Stimulated activated CD4-positive, alpha-beta T cell treated with anti-CD3 and anti-CD28 coated beads, Interleukin-4, amount 100 ng/mL, for 1 hour (primary cell): ENCODE measurements at regions not wholly inside any gene's neighbourhood (a gene's known extent, or its start where the extent isn't known, plus 50 kb on each side); places are given as distances from the start of the nearest gene placed in this dataset.
"Not testable (repeated sequence)": the region's sequence is repeated elsewhere in the genome, so short reads cannot be mapped to it uniquely, and the experiment has no call there.

Source experiments
- DNase-seq: peaks from one replicate; pipeline ENCODE4 v3.0.0-alpha.2; 2020

DNA sequence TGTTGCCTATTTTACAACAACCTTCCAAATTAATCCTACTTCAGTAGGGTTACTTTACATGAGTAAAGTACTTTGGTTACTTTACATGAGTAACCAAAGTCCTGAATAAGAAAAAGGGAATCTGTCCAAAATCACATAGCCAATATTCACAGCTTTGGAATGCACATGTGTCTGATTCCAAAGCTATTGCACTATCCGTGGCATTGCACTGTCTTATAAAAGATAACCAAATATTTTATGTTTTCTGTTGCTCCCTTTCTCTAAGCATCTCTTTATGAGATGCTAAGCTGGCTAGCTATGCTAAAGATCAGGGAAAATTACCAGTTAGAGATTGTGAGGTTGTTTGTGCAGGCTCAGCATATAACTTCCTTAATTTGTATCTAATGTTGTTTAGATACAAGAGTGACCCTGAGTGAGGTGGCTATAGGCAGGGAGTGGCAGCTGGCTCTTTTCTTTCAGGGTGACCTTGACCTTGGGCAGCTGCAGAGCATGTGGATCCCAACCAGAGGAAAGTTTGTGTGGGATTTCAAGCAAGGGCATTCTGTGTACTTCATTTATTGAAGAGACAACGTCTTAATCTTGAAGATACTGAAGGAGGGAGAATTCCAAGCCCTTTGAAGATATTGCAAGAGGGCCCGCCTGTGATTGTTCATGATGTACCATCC is 366.1 kb upstream of the ANKRD30A start:
- no peak for DNase-seq

DNA sequence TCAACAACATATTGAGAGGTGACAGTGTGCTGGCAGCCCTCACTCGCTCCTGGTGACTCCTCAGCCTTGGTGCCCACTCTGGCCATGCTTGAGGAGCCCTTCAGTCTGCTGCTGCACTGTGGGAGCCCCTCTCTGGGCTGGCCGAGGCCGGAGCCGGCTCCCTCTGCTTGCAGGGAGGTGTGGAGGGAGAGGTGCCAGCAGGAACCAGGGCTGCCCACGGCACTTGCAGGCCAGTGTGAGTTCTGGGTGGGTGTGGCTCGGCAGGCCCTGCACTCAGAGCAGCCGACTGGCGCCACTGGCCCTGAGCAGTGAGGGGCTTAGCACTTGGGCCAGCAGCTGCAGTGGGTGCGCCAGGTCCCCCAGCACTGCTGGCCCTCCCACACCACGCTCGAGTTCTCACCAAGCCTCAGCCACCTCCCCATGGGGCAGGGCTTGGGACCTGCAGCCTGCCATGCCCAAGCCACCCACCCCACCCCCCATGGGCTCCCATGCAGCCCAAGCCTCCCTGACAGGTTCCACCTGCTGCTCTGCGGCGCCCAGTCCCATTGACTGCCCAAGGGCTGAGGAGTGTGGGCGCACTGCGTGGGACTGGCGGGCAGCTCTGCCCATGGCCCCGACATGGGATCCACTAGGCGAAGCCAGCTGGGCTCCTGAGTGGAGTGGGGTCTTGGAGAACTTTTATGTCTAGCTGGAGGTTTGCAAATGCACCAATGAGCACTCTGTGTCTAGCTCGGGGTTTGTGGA is 377.1 kb upstream of the ANKRD30A start:
- DNase-seq: no peak

DNA sequence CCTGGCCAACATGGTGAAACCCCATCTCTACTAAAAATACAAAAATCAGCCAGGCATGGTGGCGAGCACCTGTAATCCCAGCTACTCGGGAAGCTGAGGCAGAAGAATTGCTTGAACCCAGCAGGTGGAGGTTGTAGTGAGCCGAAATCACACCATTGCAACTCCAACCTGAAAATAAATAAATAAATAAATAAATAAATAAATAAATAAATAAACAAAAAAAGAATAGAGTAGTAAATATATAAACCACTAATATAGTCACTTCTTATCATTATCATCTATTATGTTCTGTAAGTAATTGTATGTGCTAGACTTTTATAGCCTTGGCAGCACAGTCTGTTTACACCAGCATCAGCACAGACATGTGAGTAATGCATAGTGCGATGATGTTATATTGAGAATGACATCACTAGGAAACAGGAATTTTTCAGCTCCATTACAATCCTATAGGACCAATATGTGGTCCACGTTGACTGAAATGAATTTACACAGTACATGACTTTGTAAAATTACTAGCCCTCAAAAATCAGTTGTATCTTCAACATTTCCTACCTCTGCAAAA is 385.4 kb upstream of the ANKRD30A start:
- no peak for DNase-seq

DNA sequence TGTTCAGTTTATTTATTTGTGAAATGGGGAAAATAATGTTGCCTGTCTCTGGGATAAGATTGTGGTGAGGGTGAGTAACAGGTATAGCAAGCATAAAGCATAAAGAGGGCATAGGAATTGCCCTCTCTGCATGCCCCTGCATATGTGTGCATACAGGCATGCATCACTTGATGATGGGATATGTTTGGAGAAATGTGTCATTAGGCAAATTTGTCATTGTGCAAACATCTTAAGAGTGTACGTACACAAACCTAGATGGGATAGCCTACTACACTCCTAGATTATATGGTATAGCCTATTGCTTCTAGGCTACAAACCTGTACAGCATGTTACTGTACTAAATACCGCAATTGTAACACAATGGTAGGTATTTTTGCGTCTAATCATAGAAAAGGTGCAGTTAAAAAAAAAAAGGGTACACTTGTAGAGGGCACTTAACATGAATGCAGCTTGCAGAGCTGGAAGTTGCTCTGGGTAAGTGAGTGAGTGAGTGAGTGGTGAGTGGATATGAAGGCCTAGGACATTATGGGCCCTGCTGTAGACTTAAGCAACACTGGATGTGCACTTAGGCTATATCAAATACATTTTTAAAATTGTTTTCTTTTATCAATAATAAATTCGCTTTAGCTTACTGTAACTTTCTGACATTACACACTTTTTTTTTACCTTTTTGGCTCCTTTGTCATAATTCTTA is 386.5 kb upstream of the ANKRD30A start:
- DNase-seq: no peak

DNA sequence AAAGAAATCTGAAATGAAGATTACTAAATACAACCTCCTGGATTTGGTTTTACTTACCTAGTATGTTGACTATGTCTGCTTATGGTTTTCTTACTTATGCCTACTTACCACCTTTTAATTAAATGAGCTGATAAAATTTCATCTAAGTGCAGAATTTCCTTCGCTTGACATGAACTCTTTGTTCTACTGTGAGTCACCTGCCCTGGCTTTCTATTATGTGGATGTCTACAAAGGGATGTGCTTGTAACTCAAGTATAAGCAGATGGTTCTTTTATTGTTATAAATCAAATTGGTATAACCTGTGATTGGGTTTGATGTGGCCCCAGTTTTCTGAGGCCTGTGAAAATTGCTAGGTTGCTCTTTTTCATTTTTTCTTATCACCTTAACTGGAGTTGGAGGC is 389.1 kb upstream of the ANKRD30A start:
- DNase-seq: no peak

DNA sequence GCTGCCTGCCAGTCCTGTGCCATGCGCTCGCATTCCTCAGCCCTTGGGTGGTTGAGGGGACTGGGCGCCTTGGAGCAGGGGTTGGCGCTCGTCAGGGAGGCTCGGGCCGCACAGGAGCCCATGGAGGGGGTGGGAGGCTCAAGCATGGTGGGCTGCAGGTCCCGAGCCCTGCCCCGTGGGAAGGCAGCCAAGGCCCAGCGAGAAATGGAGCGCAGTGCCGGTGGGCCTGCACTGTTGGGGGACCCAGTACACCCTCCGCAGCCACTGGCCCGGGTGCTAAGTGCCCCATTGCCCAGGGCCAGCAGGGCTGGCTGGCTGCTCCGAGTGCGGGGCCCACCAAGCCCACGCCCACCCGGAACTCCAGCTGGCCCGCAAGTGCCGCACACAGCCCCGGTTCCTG is 390.8 kb upstream of the ANKRD30A start:
- DNase-seq: not testable (repeated sequence)

DNA sequence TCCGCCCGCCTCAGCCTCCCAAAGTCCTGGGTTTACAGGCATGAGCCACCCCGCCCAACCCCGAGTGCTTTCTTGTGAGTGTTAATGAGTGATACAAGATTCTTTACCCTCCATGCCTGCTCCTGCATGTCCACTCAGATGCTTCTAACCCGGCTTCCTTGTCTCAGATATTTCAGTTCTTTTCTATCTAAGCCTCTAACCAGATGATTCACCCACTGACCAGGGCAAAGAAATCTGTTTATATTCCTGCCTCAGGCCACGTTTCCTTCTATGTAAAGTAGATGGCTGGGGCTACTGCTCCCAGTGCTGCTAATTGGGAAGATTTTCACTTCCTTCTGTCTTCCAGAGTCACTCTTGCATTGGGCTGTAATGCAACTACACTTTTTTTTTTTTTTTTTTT is 395.1 kb upstream of the ANKRD30A start:
- DNase-seq: no peak

DNA sequence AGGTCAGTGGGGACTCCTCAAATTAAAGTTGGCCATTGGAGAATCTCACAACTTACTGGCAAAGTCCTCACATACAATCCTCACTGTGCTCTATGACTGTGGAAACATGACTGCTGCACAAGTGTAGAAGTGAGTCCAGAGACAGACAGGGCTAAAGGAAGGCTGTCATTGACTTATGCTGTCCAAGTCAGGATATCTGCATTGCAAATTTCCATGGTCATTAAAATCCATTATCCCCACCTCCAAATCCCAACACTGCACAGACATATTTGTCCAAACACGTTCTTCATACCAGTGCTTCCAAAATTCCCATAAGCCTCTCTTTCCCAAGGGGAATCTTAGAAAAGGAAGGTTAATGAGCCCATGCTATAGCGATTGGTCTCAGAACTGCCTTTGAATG is 396.8 kb upstream of the ANKRD30A start:
- DNase-seq: no peak

DNA sequence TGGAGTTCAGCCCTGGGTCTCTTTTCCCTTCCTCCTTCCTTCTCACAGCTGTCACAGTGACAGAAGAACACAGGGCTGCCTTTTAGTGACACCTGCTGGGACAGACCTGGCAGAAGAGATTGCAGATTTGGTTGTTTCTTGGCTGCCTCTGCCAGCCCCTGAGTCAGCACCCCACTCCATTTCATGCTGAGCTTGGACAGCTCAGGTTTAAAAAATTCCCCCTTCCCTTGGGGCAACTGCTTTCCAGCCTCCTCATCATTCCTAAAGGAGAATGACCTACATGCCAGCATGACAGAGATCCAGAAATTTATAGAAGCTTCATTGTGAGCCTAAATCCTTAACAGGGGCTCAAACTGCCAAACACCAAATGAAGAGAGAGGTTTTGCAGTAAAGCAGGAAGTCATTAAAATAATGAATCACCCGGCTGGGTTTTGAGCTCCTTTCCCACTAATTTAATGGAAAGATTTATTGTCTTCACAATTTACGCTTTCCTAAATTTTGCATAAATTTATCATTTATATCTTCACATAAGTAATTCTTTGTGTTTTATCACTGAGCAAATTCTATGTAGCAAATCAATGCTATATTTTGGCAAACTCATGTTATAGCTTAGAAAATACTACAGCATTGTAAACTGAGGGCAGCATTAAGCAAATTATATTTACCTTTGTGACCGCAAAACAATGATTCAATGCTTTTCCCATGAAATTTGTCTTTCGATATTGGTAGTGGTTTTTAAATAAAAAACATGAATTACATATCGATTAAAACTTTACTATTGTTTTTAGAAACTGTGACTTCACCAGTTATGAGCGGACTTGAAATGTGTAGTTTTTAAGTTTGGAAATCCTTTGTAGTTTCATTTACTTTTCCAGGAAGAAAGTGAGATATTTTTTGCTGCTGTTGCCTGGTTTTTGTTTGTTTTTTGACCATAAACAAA is 399.5 kb upstream of the ANKRD30A start:
- DNase-seq: no peak

DNA sequence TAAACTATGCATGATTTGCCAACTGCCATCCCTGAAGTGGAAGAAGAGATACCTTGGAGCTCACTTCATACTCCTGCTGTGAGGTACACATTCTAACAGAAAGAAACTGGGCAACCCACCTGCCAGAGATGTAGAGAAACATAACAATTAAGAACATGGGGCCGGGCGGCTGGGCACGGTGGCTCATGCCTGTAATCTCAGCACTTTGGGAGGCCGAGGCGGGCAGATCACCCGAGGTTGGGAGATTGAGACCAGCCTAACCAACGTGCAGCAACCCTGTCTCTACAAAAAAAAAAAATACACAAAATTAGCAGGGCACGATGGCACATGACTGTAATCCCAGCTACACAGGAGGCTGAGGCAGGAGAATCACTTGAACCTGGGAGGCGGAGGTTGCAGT is 402.6 kb upstream of the ANKRD30A start:
- DNase-seq: no peak

DNA sequence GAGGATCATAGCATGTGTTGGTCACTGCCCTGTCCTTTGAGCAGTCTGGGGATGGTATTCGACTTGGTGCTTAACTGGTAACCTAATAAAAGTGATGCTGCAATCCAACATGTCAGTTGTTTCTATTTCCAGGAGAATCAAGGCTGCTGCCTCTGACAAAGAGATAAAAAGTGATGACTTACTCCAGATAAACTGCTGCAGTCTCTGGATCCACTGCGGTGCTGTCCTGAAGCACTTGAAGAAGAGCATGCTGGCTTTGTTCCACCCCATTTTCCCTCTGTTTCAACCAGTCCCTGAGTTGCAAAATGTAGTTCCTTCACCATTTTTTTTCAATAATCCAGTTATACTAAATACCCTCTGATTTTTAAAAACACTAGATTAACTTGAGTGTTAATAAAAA is 403.5 kb upstream of the ANKRD30A start:
- DNase-seq: no peak

DNA sequence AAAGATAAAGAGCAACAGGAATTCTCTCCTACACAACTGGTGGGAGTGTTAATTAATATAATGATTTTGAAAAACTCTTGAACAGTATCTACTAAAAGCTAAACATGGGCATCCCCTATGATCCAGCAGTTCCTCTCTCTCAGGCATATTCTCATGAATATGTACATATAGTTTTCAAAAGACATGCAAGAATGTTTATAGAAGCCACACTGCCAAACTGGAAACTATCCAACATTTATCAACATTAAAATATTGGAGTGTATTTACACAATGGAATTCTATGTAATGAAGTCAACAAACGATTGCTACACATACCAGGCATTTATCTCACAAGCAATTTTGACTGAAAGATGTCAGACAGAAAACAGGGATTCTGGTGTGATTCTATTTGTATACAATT is 404.5 kb upstream of the ANKRD30A start:
- DNase-seq: no peak

DNA sequence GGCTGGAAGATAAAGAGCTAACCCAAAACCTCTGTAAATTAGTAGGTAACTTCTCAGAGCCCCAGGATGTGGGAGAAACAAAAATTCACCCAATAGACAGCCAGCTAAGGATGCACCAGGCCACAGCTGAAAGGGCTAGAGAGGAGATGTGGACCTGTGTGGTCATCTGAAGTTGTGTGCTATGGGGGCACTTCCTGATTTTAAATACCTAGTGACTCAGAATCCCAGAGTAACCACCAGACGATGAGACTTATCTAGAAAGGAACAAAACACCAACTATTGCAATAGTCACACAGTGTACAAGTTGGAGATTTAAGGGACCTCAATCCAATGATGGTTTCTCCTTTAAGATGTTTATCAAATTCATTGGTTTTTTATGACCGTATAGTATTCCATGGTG is 408.3 kb upstream of the ANKRD30A start:
- DNase-seq: no peak

DNA sequence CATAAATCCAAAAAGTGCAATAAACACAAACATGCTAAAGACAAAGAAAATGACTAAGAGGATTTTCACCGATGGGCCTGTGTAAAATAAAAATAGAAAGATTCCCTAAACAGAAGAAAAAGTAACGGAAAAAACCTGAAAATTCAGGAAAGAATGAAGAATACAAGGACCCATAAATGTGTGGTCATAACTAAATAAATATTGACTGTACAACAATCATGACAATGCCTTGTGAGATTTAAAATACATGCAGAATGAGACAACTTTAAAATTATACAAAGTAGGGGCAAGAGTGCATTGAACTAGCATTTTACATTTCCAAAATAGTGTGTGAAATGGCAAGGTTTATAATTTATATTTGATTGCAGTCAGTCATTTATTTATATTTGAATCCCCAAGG is 409.1 kb upstream of the ANKRD30A start:
- no peak for DNase-seq

DNA sequence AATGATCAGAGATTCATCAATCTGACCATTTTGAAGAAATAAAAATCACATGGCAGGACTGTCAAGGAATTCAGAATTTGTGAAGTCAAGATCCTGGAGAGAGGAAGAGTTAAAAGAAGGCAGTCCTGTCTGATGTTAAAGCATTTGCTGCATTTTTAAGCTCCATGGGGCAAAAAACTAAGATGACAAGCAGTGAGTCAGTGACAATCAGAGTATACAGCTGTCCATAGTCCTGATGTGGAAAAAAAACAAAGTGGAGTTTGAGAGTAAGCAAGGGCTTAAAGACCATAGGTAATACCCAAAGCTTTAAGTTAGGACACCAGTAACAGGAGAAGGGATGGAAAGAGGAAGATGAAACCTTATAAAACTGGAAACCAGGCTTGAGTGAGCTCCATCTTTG is 412.7 kb upstream of the ANKRD30A start:
- DNase-seq: no peak

DNA sequence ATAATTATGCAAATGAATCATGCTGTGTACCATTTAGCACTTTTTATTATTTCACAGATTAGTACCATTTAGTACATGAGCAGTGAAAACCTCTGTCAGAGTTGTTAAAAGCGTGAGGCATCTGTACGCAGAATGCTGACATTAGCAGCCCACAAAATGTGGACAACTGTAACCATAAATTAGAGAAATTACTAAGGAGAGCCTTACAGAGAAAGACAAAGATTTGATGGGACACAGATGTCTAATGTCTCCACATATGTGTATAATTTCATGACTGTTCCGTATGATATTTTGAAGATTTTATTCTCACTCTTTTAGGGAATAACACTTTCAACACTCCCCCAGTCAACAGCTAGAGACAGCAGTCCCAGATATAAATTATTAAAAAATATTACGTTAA is 414.0 kb upstream of the ANKRD30A start:
- DNase-seq: no peak

DNA sequence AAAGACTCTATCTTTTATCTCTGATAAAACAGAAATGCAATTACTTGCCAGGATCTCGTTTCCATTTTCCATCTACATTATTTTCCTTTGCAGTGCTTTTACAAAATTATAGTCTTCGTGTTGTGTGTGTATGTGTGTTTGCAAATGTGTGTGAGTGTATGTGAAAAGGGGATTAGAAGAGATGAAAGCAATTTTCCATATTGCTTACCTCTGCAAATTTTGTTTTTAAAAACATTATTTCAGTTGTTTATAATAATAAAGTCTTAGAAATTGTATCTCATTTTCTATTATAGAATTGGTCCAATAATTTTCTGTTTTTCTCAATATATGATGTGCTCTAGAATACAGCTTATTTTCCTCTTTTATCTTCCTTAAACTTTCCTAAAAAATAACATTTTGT is 421.3 kb upstream of the ANKRD30A start:
- DNase-seq: no peak

DNA sequence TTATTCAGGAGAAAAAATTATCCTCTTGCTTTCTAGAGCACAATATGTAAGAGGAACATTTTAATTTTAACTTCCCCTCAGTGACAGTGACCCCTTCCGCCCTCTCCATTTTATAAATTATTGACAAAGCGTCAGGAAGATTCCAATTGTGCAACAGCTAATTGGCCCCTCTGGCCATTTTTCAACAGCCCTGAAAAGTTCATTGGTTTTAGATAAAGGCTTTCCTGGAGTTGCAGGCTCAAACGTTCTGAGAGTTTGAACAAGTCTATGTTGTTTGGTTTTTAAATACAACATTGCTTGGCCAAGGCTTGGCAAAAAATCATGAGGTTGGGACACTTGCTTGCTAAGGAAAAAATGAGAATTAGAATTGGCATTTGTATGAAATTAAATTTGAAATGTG is 422.2 kb upstream of the ANKRD30A start:
- no peak for DNase-seq

DNA sequence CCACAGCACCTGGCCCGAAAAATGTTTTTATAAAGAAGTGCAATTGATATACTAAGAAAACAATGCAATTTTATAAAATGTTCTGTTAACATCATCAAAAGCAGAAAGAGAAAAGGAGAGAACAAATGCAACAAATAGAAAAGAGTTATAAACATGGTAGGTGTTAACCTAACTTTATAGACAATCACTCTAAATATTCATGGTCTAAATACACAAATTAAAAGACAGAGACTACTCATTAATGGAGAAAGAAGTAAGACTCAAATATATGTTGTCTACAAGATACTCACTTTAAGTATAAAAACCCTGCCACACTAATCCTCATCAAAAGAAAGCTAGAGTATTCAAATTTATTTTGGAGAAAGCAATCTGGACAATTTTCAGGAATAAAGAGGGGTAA is 425.3 kb upstream of the ANKRD30A start:
- no peak for DNase-seq

DNA sequence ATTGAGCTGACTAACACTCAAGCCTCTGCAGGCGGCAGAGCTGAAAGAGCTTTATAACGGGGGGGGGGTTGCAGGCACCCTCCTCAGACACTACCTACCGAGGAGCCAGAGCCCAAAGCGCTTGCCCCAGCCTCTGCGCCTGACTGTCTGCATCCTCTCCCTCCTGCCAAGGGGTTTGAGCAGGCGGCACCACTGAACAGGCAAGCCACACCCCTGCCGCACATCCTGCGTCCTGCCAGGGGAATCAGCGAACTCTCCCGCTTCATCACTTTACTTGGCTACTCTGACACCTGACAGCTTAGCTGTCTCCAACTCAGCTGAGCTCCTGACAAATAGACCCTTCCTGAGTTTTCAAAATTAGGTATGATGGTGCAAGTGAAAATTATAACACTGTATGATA is 432.6 kb upstream of the ANKRD30A start:
- DNase-seq: no peak

DNA sequence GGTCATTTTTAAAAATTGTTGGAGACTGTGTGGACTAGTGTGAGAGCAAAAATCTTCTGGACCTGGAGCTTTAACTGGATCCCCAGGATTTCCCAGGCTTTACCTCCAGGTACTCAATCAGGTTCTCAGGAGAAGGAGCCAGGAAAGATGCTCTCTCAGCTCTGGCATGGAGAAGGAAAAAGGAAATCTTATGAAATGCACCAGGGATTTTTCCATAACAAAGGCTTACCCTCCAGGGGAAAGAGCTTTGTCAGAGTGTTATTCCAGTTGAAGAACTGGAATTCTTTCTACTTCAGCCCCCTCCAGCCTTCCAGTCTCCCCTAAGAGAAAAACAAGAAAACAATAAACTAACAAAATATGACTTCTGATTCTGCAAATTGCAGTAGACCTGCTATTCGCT is 436.7 kb upstream of the ANKRD30A start:
- no peak for DNase-seq

DNA sequence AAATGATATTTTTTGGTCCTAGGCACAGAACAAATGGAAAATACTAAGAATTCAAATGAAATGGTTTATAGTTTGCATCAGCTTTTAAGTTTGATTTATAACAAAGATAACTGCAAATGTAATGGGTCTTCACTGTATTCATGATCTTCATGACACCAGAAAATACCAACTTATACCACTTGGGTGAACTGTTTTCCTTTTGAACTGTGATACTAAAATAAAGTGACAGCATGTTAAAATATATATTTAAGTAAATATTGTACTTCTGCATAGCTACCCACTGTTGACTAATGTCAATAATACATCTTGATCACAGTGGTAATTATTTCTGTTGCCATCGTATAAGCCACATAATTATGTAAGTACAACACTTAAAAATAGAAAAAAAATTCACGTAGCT is 442.0 kb upstream of the ANKRD30A start:
- DNase-seq: no peak
